IMR-90 (cell line): ENCODE measurements at regions not wholly inside any gene's neighbourhood (a gene's known extent, or its start where the extent isn't known, plus 50 kb on each side); places are given as distances from the start of the nearest gene placed in this dataset.

Experiments
- ATAC-seq: fragments of 200-7000 bp; cut with Tn5 transposase; 2 replicates; pipeline ENCODE4 v1.9.1; 2020; ENCODE audit warnings: low read depth, mild to moderate bottlenecking, moderate library complexity
- BruUV-seq: library from RNA; stranded (reverse); fragments of 400-500 nt; replicated peaks from 2 replicates; lab custom pipeline; 2021; lab: Mats Ljungman, UMichigan
- CTCF ChIA-PET: fragments of 300-600 bp; formaldehyde crosslinking; extraction: SDS; loops from one replicate; lab custom pipeline; 2021; ENCODE audit warnings: antibody characterized with exemption; lab: Yijun Ruan, JAX
- POLR2A ChIA-PET: fragments of 300-600 bp; sonication (Branson Sonifier 250); formaldehyde crosslinking; loops from one replicate; lab custom pipeline; 2022; ENCODE audit warnings: antibody characterized with exemption; ENCODE audit not compliant: unreplicated experiment; lab: Charles Lee
- DNase-seq: peaks from one replicate; pipeline ENCODE4 v3.0.0; 2013
- H2AFZ ChIP-seq: replicated peaks from 2 replicates; pipeline ENCODE3; 2013; ENCODE audit warnings: low read length, mild to moderate bottlenecking; ENCODE audit not compliant: poor library complexity
- H2AK5ac ChIP-seq: 2 replicates; pipeline ENCODE4 v1.6.1; 2013; ENCODE audit warnings: low read depth, low read length, inconsistent platforms
- H2AK9ac ChIP-seq: replicated peaks from 2 replicates; pipeline ENCODE3; 2013; ENCODE audit warnings: mild to moderate bottlenecking, low read depth, low read length, moderate library complexity; ENCODE audit not compliant: poor library complexity
- H2BK120ac ChIP-seq: 2 replicates; pipeline ENCODE4 v1.6.1; 2013; ENCODE audit warnings: low read depth, low read length, inconsistent platforms
- H2BK15ac ChIP-seq: 3 replicates; pipeline ENCODE4 v1.6.1; 2013; ENCODE audit warnings: low read depth, low read length, inconsistent platforms
- H2BK20ac ChIP-seq: 2 replicates; pipeline ENCODE4 v1.6.1; 2013; ENCODE audit warnings: low read depth, mild to moderate bottlenecking, inconsistent platforms, low read length, moderate library complexity
- H2BK5ac ChIP-seq: 2 replicates; pipeline ENCODE4 v1.6.1; 2013; ENCODE audit warnings: mild to moderate bottlenecking, low read depth, low read length, inconsistent platforms; ENCODE audit not compliant: poor library complexity, severe bottlenecking
- H3K14ac ChIP-seq: replicated peaks from 2 replicates; pipeline ENCODE4 v1.6.1; 2013; ENCODE audit warnings: low read depth, low read length, inconsistent platforms
- H3K18ac ChIP-seq: 2 replicates; pipeline ENCODE4 v1.6.1; 2013; ENCODE audit warnings: low read depth, low read length, control low read depth
- H3K23ac ChIP-seq: 2 replicates; pipeline ENCODE4 v1.6.1; 2013; ENCODE audit warnings: low read depth, low read length, inconsistent platforms
- H3K27ac ChIP-seq: 2 replicates; pipeline ENCODE4 v1.5.1; 2013; ENCODE audit warnings: mild to moderate bottlenecking, control low read depth, low read length; ENCODE audit not compliant: insufficient read depth
- H3K27me3 ChIP-seq: 2 replicates; pipeline ENCODE4 v1.6.1; 2013; ENCODE audit warnings: low read length; ENCODE audit not compliant: control insufficient read depth, insufficient read depth
- H3K36me3 ChIP-seq: 2 replicates; pipeline ENCODE4 v1.6.1; 2013; ENCODE audit warnings: low read length, mixed read lengths; ENCODE audit not compliant: control insufficient read depth, insufficient read depth
- H3K4ac ChIP-seq: 2 replicates; pipeline ENCODE4 v1.6.1; 2013; ENCODE audit warnings: low read depth, low read length, inconsistent platforms
- H3K4me1 ChIP-seq: 2 replicates; pipeline ENCODE4 v1.6.1; 2013; ENCODE audit warnings: low read length, mixed read lengths; ENCODE audit not compliant: control insufficient read depth, insufficient read depth
- H3K4me2 ChIP-seq: 2 replicates; pipeline ENCODE4 v1.6.1; 2013; ENCODE audit warnings: low read depth, mild to moderate bottlenecking, control low read depth, low read length, moderate library complexity
- H3K4me3 ChIP-seq: 2 replicates; pipeline ENCODE4 v1.5.1; 2013; ENCODE audit warnings: low read depth, mild to moderate bottlenecking, control low read depth, low read length, moderate library complexity; ENCODE audit not compliant: insufficient read depth
- H3K56ac ChIP-seq: 2 replicates; pipeline ENCODE4 v1.6.1; 2013; ENCODE audit warnings: low read length, inconsistent platforms; ENCODE audit not compliant: insufficient read depth; ENCODE audit errors: extremely low read depth
- H3K79me1 ChIP-seq, 2 experiments: 2 replicates each; pipeline ENCODE4 v1.6.1; 2013; ENCODE audit warnings: low read length in 2 of 2, inconsistent platforms in 1 of 2, low read depth in 1 of 2
- H3K9ac ChIP-seq: 2 replicates; pipeline ENCODE4 v1.6.1; 2013; ENCODE audit warnings: low read depth, low read length, control low read depth
- H3K9me1 ChIP-seq: 2 replicates; pipeline ENCODE4 v1.6.1; 2013; ENCODE audit warnings: low read length, inconsistent platforms; ENCODE audit not compliant: insufficient read depth
- H3K9me3 ChIP-seq: 2 replicates; pipeline ENCODE4 v1.6.1; 2013; ENCODE audit warnings: low read length; ENCODE audit not compliant: control insufficient read depth, insufficient read depth
- H4K20me1 ChIP-seq: 2 replicates; pipeline ENCODE4 v1.6.1; 2013; ENCODE audit warnings: low read length, inconsistent platforms; ENCODE audit not compliant: insufficient read depth
- H4K5ac ChIP-seq: 2 replicates; pipeline ENCODE4 v1.6.1; 2013; ENCODE audit warnings: mild to moderate bottlenecking, low read depth, low read length, control low read depth
- H4K8ac ChIP-seq, 2 experiments: 2 replicates each; pipeline ENCODE4 v1.6.1; 2013; ENCODE audit warnings: low read depth in 2 of 2, low read length in 2 of 2, control low read depth in 1 of 2, inconsistent platforms in 1 of 2
- H4K91ac ChIP-seq: 2 replicates; pipeline ENCODE4 v1.6.1; 2013; ENCODE audit warnings: low read depth, low read length, inconsistent platforms; ENCODE audit not compliant: insufficient read depth
- BHLHE40 ChIP-seq: fragments of 150-350 bp; IDR thresholded peaks from 2 replicates; pipeline ENCODE4 v1.6.1; 2016; ENCODE audit warnings: mild to moderate bottlenecking, low read depth, low read length
- CEBPB ChIP-seq: IDR thresholded peaks from 2 replicates; pipeline ENCODE4 v1.6.1; 2012; ENCODE audit warnings: low read depth, low read length, improper control_type of control experiment
- CHD1 ChIP-seq: IDR thresholded peaks from 2 replicates; pipeline ENCODE4 v1.6.1; 2012; ENCODE audit warnings: low read depth, low read length, improper control_type of control experiment
- CTCF ChIP-seq: conservative IDR thresholded peaks from 2 replicates; pipeline ENCODE4 v1.5.1; 2012; ENCODE audit warnings: mild to moderate bottlenecking, low read depth, low read length, improper control_type of control experiment
- ELK1 ChIP-seq: fragments of 150-350 bp; IDR thresholded peaks from 2 replicates; pipeline ENCODE4 v1.6.1; 2016; ENCODE audit warnings: low read depth, mild to moderate bottlenecking, low read length, moderate library complexity, borderline replicate concordance
- FOS ChIP-seq: fragments of 150-350 bp; IDR thresholded peaks from 2 replicates; pipeline ENCODE4 v1.6.1; 2016; ENCODE audit warnings: low read depth, low read length
- MAFK ChIP-seq: IDR thresholded peaks from 2 replicates; pipeline ENCODE4 v1.6.1; 2012; ENCODE audit warnings: low read depth, low read length, improper control_type of control experiment
- MAZ ChIP-seq: IDR thresholded peaks from 2 replicates; pipeline ENCODE4 v1.6.1; 2012; ENCODE audit warnings: low read depth, mild to moderate bottlenecking, low read length, improper control_type of control experiment, moderate library complexity, borderline replicate concordance
- MXI1 ChIP-seq: IDR thresholded peaks from 2 replicates; pipeline ENCODE4 v1.6.1; 2012; ENCODE audit warnings: low read depth, mild to moderate bottlenecking, low read length, moderate library complexity, borderline replicate concordance
- NFE2L2 ChIP-seq: fragments of 150-350 bp; IDR thresholded peaks from 2 replicates; pipeline ENCODE4 v1.6.1; 2016; ENCODE audit warnings: low read depth, mild to moderate bottlenecking, low read length
- POLR2A ChIP-seq: IDR thresholded peaks from 2 replicates; pipeline ENCODE4 v1.6.1; 2012; ENCODE audit warnings: mild to moderate bottlenecking, low read depth, low read length
- RAD21 ChIP-seq: IDR thresholded peaks from 2 replicates; pipeline ENCODE4 v1.6.1; 2012; ENCODE audit warnings: low read length, improper control_type of control experiment
- RFX5 ChIP-seq: IDR thresholded peaks from 2 replicates; pipeline ENCODE4 v1.8.0; 2012; ENCODE audit warnings: low read depth, mild to moderate bottlenecking, low read length, moderate library complexity
- SMC3 ChIP-seq: fragments of 150-350 bp; IDR thresholded peaks from 2 replicates; pipeline ENCODE4 v1.6.1; 2016; ENCODE audit warnings: low read depth, mild to moderate bottlenecking, antibody characterized with exemption, low read length, moderate library complexity
- USF2 ChIP-seq: fragments of 150-350 bp; IDR thresholded peaks from 2 replicates; pipeline ENCODE4 v1.6.1; 2017; ENCODE audit warnings: mild to moderate bottlenecking, antibody characterized with exemption, low read length, low read depth
- WGBS, 2 experiments: methylation state at CpG; one replicate each; pipeline versions ENCODE4 v1.1.5 to v1.1.7; 2013; ENCODE audit warnings: missing lambda C conversion rate in 2 of 2; ENCODE audit not compliant: insufficient read length in 1 of 2; ENCODE audit errors: extremely low coverage in 2 of 2; 5-methylcytosine and 5-hydroxymethylcytosine counted together
- dilution Hi-C: fragments of 300-500 bp; cut with HindIII; formaldehyde crosslinking; loops from one replicate; pipeline ENCODE4 v1.14.3; 2018; ENCODE audit warnings: low sequenced_read_pairs; ENCODE audit not compliant: unreplicated experiment
- in situ Hi-C: fragments of 300-500 bp; cut with MboI; formaldehyde crosslinking; loops from 3 replicates; pipeline ENCODE4 v1.14.3; 2019; ENCODE audit warnings: low sequenced_read_pairs, inconsistent platforms, mixed read lengths
- intact Hi-C: fragments of 100-400 bp; cut with micrococcal nuclease; formaldehyde crosslinking; loops from 2 replicates; pipeline ENCODE4 v1.10.0; 2022

- POLR2A ChIA-PET, result no interaction called here
- intact Hi-C loops (no loop called here), in situ Hi-C loops (no loop called here), dilution Hi-C loops (no loop called here)
- H3K4me2 ChIP-seq, result no peak overlapping the region
- H2AK5ac ChIP-seq, result no peak overlapping the region
- no peak overlapping the region for H3K4ac ChIP-seq
- no peak overlapping the region for H2BK15ac ChIP-seq
- no CpG with 5 or more reads among the region's 2 CpGs for WGBS, 2 experiments
- H4K5ac ChIP-seq, result no peak overlapping the region
- peaks cover 6% of the 10 kb centered on the region; the same call in 1 of the 2 replicates for H3K27me3 ChIP-seq
- no peak overlapping the region for H3K23ac ChIP-seq
- H3K56ac ChIP-seq, result no peak overlapping the region
- DNase-seq, result no peak
- no peaks in the 10 kb centered on the region for H3K36me3 ChIP-seq
- no peak overlapping the region for H4K91ac ChIP-seq
- TF ChIP-seq RAD21 (no peak), NFE2L2 (no peak), CEBPB (no peak), CHD1 (no peak), CTCF (no peak), MXI1 (no peak), RFX5 (no peak), POLR2A (no peak), SMC3 (no peak), MAFK (no peak), BHLHE40 (no peak), FOS (no peak), USF2 (no peak), MAZ (no peak), ELK1 (no peak)
- H3K4me3 ChIP-seq, result no peak overlapping the region
- H2AK9ac ChIP-seq, result peak overlapping the region; percentile 58
- H3K9ac ChIP-seq, result no peak overlapping the region
- H2BK20ac ChIP-seq, result no peak overlapping the region; the same call in 1 of the 2 replicates
- no TSS peak for BruUV-seq
- no peaks in the 10 kb centered on the region for H3K9me3 ChIP-seq
- H2AFZ ChIP-seq, result no peak overlapping the region
- H2BK5ac ChIP-seq, result no peak overlapping the region
- H3K14ac ChIP-seq, result no peak overlapping the region; the same call in 1 of the 2 replicates
- H2BK120ac ChIP-seq, result no peak overlapping the region
- H3K27ac ChIP-seq, result no peak overlapping the region
- no peaks in the 10 kb centered on the region for H4K20me1 ChIP-seq
- H3K9me1 ChIP-seq, result no peaks in the 10 kb centered on the region
- no peak overlapping the region for H4K8ac ChIP-seq
- H3K79me1 ChIP-seq, result no peaks in the 10 kb centered on the region
- no peak for ATAC-seq
- no peaks in the 10 kb centered on the region for H3K4me1 ChIP-seq
- CTCF ChIA-PET, result no interaction called here
- no peak overlapping the region for H3K18ac ChIP-seq
Measured at GRCh38 chr12:105834496-105834895, 304.3 kb downstream of the NUAK1 start.
